Suprapubic skin (tissue), 4 donors: ENCODE measurements at regions not wholly inside any gene's neighbourhood (a gene's known extent, or its start where the extent isn't known, plus 50 kb on each side); places are given as distances from the start of the nearest gene placed in this dataset.

ENCODE experiments used
- DNase-seq, 2 donors: peaks; one replicate each; pipeline ENCODE4 v3.0.0-alpha.2; 2019; ENCODE audit warnings: low spot score in 2 of 2
- H3K27ac ChIP-seq: fragments of 200-600 bp; sonication (generic); one replicate; pipeline ENCODE4 v1.5.1; 2019
- H3K27me3 ChIP-seq: fragments of 200-600 bp; sonication (generic); one replicate; pipeline ENCODE4 v1.5.1; 2019
- H3K36me3 ChIP-seq: fragments of 200-600 bp; sonication (generic); one replicate; pipeline ENCODE4 v1.5.1; 2019
- H3K4me1 ChIP-seq: fragments of 200-600 bp; sonication (generic); one replicate; pipeline ENCODE4 v1.5.1; 2019
- H3K4me3 ChIP-seq: fragments of 200-600 bp; sonication (generic); one replicate; pipeline ENCODE4 v1.5.1; 2019; ENCODE audit warnings: mild to moderate bottlenecking
- H3K9me3 ChIP-seq: fragments of 200-600 bp; sonication (generic); one replicate; pipeline ENCODE4 v1.5.1; 2019
- CTCF ChIP-seq, 2 donors: fragments of 200-600 bp in 1 of 2; fragments of 450-650 bp in 1 of 2; sonication (generic) in 1 of 2; IDR thresholded peaks; one replicate each; pipeline ENCODE4 v1.5.1; 2016 to 2019; ENCODE audit warnings: antibody characterized with exemption in 2 of 2, mild to moderate bottlenecking in 1 of 2, moderate library complexity in 1 of 2
- EP300 ChIP-seq: sonication (generic); formaldehyde crosslinking; IDR thresholded peaks from one replicate; pipeline ENCODE4 v1.6.1; 2017; ENCODE audit warnings: antibody characterized with exemption
- POLR2A ChIP-seq, 2 donors: fragments of 450-650 bp; IDR thresholded peaks; one replicate each; pipeline ENCODE4 v1.6.1; 2017; ENCODE audit warnings: antibody characterized with exemption in 2 of 2, mild to moderate bottlenecking in 2 of 2, moderate library complexity in 2 of 2
- POLR2AphosphoS5 ChIP-seq, 3 donors: sonication (generic); formaldehyde crosslinking; IDR thresholded peaks; one replicate each; pipeline ENCODE4 v1.6.1; 2017; ENCODE audit warnings: antibody characterized with exemption in 3 of 3
- WGBS: methylation state at CpG from one replicate; pipeline ENCODE4 v1.1.5; 2018; 5-methylcytosine and 5-hydroxymethylcytosine counted together

GRCh38 chr11:106238704-106239360 is 161.4 kb downstream of the AASDHPPT start:
- no peak for TF ChIP-seq POLR2A (IDR thresholded peaks at IDR 0.05)
- no peak for TF ChIP-seq CTCF (IDR thresholded peaks at IDR 0.05)
- no peak for TF ChIP-seq POLR2AphosphoS5 (IDR thresholded peaks at IDR 0.05)
- no peak for TF ChIP-seq EP300
- H3K4me3 ChIP-seq, result no peak overlapping the region
- H3K27ac ChIP-seq, result no peak overlapping the region
- DNase-seq, result no peak
- H3K4me1 ChIP-seq, result no peaks in the 10 kb centered on the region
- no peaks in the 10 kb centered on the region for H3K9me3 ChIP-seq
- H3K27me3 ChIP-seq, result no peaks in the 10 kb centered on the region
- no peaks in the 10 kb centered on the region for H3K36me3 ChIP-seq
- 86% methylated on average over 1 of the region's 1 CpG for WGBS

- TF ChIP-seq POLR2A (IDR thresholded peaks at IDR 0.05) (no peak), CTCF (IDR thresholded peaks at IDR 0.05) (no peak), POLR2AphosphoS5 (IDR thresholded peaks at IDR 0.05) (no peak), EP300 (no peak)
- H3K27me3 ChIP-seq, result no peaks in the 10 kb centered on the region
- no peak for DNase-seq
- no peak overlapping the region for H3K27ac ChIP-seq
- H3K36me3 ChIP-seq, result no peaks in the 10 kb centered on the region
- H3K4me1 ChIP-seq, result no peaks in the 10 kb centered on the region
- WGBS, result 86% methylated on average over 6 of the region's 6 CpGs
- H3K4me3 ChIP-seq, result no peak overlapping the region
- peaks cover 5% of the 10 kb centered on the region for H3K9me3 ChIP-seq
Observed at GRCh38 chr11:106241601-106242257, 164.3 kb downstream of the AASDHPPT start.

- Histone ChIP-seq H3K4me1 (no peaks in the 10 kb centered on the region), H3K36me3 (no peaks in the 10 kb centered on the region), H3K9me3 (peaks cover 6% of the 10 kb centered on the region), H3K27me3 (no peaks in the 10 kb centered on the region), H3K27ac (no peak overlapping the region), H3K4me3 (no peak overlapping the region)
- no peak for DNase-seq
- no peak for TF ChIP-seq CTCF (IDR thresholded peaks at IDR 0.05)
- TF ChIP-seq POLR2AphosphoS5 (IDR thresholded peaks at IDR 0.05), result no peak
- TF ChIP-seq POLR2A (IDR thresholded peaks at IDR 0.05), result no peak
- no peak for TF ChIP-seq EP300
- 64% methylated on average over 2 of the region's 2 CpGs for WGBS
Observed at GRCh38 chr11:106242718-106243415, 165.4 kb downstream of the AASDHPPT start.

GRCh38 chr11:106246495-106246894 is 169.0 kb downstream of the AASDHPPT start:
- Histone ChIP-seq H3K9me3 (peaks cover 6% of the 10 kb centered on the region), H3K4me3 (no peak overlapping the region), H3K36me3 (no peaks in the 10 kb centered on the region), H3K4me1 (no peaks in the 10 kb centered on the region), H3K27ac (no peak overlapping the region), H3K27me3 (no peaks in the 10 kb centered on the region)
- no peak for TF ChIP-seq POLR2AphosphoS5 (IDR thresholded peaks at IDR 0.05)
- no peak for TF ChIP-seq CTCF (IDR thresholded peaks at IDR 0.05)
- TF ChIP-seq EP300, result no peak
- no peak for TF ChIP-seq POLR2A (IDR thresholded peaks at IDR 0.05)
- DNase-seq, result no peak
- WGBS, result 81% methylated on average over 3 of the region's 3 CpGs

- TF ChIP-seq POLR2A (IDR thresholded peaks at IDR 0.05) (no peak), CTCF (IDR thresholded peaks at IDR 0.05) (no peak), POLR2AphosphoS5 (IDR thresholded peaks at IDR 0.05) (no peak), EP300 (no peak)
- H3K27me3 ChIP-seq, result no peaks in the 10 kb centered on the region
- no peaks in the 10 kb centered on the region for H3K36me3 ChIP-seq
- no peak overlapping the region for H3K4me3 ChIP-seq
- H3K4me1 ChIP-seq, result no peaks in the 10 kb centered on the region
- 69% methylated on average over 5 of the region's 5 CpGs for WGBS
- no peak overlapping the region for H3K27ac ChIP-seq
- H3K9me3 ChIP-seq, result peaks cover 6% of the 10 kb centered on the region
- no peak for DNase-seq
Observed at GRCh38 chr11:106249617-106250239, 172.3 kb downstream of the AASDHPPT start.
